ENCODE measurements at regions not wholly inside any gene's neighbourhood (a gene's known extent, or its start where the extent isn't known, plus 50 kb on each side); places are given as distances from the start of the nearest gene placed in this dataset.
"Not testable (repeated sequence)": the region's sequence is repeated elsewhere in the genome, so short reads cannot be mapped to it uniquely, and the experiment has no call there.

DNA sequence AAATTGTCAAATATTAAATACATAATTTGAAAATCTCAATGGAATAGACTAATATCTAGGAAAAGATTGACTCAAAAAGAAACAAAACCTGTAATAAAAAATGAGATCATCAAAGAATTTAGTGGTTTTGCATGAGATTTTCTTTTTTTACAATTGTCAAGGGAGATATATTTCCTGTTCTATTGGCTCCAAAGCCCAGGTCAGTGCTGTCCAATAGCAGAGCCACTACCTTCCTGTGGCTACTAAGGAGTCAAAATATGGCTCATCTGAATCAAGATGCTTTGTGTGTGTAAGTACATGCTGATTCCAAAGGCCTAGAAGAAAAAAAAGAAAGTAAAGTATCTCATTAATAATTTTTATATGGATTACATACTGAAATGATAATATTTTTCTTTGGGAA lies 191.9 kb downstream of the C7orf25 start:
- DNase-seq (ENCODE audit: low read depth in 2 of 2): peak in 1 of 2 donors; percentile 20
- H3K4me3 ChIP-seq (replicated peaks in 1 of 2; ENCODE audit: low read depth in 2 of 2, low read length in 2 of 2): no peak overlapping the region
- TF ChIP-seq, protein P1, sequence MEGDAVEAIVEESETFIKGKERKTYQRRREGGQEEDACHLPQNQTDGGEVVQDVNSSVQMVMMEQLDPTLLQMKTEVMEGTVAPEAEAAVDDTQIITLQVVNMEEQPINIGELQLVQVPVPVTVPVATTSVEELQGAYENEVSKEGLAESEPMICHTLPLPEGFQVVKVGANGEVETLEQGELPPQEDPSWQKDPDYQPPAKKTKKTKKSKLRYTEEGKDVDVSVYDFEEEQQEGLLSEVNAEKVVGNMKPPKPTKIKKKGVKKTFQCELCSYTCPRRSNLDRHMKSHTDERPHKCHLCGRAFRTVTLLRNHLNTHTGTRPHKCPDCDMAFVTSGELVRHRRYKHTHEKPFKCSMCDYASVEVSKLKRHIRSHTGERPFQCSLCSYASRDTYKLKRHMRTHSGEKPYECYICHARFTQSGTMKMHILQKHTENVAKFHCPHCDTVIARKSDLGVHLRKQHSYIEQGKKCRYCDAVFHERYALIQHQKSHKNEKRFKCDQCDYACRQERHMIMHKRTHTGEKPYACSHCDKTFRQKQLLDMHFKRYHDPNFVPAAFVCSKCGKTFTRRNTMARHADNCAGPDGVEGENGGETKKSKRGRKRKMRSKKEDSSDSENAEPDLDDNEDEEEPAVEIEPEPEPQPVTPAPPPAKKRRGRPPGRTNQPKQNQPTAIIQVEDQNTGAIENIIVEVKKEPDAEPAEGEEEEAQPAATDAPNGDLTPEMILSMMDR (IDR thresholded peaks at IDR 0.05; ENCODE audit: low read depth, low read length): no peak

DNA sequence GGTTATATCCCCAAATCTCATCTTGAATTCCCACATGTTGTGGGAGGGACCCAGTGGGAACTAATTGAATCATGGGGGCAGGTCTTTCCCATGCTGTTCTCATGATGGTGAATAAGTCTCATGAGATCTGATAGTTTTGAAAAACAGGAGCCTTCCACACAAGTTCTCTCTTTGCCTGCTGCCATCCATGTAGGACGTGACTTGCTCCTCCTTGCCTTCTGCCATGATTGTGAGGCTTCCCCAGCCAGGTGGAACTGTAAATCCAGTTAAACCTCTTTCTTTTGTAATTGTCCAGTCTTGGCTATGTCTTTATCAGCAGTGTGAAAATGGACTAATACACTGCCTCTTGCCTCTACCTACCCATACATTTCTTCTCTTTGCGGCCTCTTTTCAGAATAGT lies 193.4 kb downstream of the C7orf25 start:
- H3K4me3 ChIP-seq (replicated peaks in 1 of 2; ENCODE audit: low read depth in 2 of 2, low read length in 2 of 2); DNase-seq (ENCODE audit: low read depth in 2 of 2): not testable (repeated sequence)

DNA sequence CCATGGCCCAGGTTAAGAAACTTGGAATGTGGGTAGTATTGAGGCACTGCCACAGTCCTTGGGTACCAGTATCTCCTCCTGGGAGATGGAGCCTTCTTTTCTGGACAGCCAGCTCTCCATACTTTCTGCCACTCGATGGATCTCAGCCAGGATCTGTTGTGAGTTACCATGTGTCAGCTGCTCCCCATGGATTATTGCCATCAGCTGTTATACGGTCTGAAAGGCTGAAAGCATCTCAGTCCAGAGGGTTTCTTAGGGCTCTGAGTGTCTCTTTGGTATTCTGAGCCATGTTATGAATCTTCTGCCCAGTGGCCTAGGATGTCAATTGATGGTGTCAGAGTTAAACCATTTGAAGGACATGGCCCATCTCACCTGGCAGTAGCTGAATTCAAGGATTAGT lies 197.5 kb downstream of the C7orf25 start:
- TF ChIP-seq, protein P1 (IDR thresholded peaks at IDR 0.05; ENCODE audit: low read depth, low read length): no peak
- no peak for DNase-seq (ENCODE audit: low read depth in 2 of 2)
- H3K4me3 ChIP-seq (replicated peaks in 1 of 2; ENCODE audit: low read depth in 2 of 2, low read length in 2 of 2): no peak overlapping the region

DNA sequence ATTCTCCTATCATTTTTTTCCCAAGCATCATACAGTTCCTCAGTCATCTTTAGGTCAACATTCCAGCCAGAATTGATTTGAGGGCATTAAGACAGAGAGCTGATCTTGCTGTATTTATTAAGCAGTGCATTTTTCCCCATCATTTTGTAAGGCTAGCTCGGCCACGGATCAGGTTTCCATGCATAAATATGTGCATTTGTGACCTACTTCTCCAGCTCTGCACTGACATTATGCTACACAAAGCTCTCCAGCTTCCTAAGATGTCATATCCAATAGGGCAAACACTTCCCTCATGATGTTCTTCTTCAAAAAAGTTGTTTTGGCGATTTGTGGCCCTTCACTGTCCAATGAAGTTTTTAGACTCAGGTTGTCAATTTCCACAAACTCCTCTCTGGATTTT lies 202.6 kb downstream of the C7orf25 start:
- no peak for DNase-seq (ENCODE audit: low read depth in 2 of 2)
- H3K4me3 ChIP-seq (replicated peaks in 1 of 2; ENCODE audit: low read depth in 2 of 2, low read length in 2 of 2): no peak overlapping the region
- TF ChIP-seq, protein P1 (IDR thresholded peaks at IDR 0.05; ENCODE audit: low read depth, low read length): no peak

DNA sequence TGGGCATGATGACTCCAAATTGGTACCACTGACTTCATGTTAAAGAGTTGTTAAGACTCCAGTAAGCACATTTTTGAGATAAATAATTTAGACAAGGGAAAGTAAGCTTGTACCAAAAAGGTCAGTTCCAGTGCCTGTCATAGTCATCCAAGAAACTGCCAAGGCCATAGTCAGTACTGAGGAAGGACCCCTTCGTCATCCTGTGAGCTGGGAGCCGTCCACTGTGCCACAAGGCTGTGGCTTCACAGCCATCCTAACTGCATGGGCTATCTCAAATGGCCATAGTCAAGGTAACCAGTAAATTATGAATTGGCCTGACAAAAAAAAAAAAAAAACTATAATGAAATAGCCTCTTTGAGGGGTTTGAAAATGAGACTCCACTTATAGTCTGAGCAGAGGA lies 207.2 kb downstream of the C7orf25 start:
- TF ChIP-seq, protein P1 (IDR thresholded peaks at IDR 0.05; ENCODE audit: low read depth, low read length): no peak
- no peak for DNase-seq (ENCODE audit: low read depth in 2 of 2)
- no peak overlapping the region for H3K4me3 ChIP-seq (replicated peaks in 1 of 2; ENCODE audit: low read depth in 2 of 2, low read length in 2 of 2)

DNA sequence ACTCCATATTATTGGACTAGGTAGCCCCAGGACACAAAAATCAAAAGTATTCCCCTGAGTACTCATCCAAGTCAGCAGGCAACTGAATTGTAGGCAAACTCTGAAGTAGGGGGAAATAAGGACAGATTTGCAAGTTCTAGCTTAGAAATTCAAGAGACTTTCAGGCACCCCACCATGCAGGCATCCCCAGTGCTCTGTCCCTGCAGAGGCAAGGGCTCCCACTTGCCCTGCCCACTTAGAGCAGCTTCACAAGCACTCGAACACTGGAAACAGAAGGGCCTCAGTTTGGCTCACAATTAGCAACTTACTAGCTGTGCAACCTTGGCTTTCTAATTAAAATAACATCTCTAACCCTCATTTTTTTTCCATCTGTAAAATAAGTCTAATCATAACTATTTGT lies 209.2 kb downstream of the C7orf25 start:
- DNase-seq (ENCODE audit: low read depth in 2 of 2): no peak

DNA sequence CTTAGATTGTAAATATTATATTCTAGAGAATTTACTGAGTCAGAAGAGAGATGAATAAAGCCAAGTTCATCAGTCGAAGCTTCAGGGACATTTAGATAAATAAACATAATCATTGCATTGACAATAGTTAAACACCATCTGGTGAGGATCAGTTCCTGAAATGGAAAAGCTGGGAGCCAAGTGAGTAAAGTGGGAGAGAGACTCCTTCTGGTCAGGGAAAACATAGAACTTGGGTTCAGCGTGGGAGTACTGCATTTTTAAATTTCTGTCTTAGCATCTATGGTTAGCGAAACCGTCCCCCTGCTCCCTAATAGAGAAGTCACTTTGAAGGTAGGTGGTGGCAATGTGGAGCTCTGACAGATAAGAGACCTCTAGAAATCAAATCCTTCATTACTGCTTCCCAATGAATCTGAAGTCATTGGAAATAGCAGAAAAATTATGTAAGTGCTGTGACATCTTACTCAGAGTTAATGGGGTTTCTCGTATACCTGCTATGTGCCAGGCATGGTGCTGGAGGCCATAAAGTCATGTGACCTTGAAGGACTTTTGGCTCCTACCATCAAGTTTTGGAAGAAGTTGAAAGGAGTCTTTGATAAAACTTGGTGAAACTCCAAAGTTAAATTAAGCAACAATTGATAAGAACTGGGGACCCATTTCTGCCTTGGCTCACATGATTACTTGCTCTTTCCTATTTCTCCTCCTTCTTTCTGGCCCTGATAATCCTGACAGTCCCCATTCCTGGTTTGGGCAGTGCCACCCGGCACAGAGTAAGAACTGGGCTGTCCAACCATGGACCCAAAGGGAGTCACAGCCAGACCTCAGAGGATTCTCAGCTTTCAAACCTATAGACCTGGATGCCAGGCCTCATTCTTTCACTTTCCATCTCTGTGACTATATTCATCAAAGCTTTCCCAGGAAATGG lies 211.2 kb downstream of the C7orf25 start:
- peak in 1 of 2 donors; percentile 24 for DNase-seq (ENCODE audit: low read depth in 2 of 2)
- H3K4me3 ChIP-seq (replicated peaks in 1 of 2; ENCODE audit: low read depth in 2 of 2, low read length in 2 of 2): no peak overlapping the region
- TF ChIP-seq, protein P1 (IDR thresholded peaks at IDR 0.05; ENCODE audit: low read depth, low read length): no peak

More for the DNA sequence above, 209.2 kb downstream of the C7orf25 start:
- no peak overlapping the region for H3K4me3 ChIP-seq (replicated peaks in 1 of 2; ENCODE audit: low read depth in 2 of 2, low read length in 2 of 2)
- TF ChIP-seq, protein P1 (IDR thresholded peaks at IDR 0.05; ENCODE audit: low read depth, low read length): no peak
